Anterior cingulate cortex (tissue), 58 donors: ENCODE measurements at regions not wholly inside any gene's neighbourhood (a gene's known extent, or its start where the extent isn't known, plus 50 kb on each side); places are given as distances from the start of the nearest gene placed in this dataset.
"Not testable (repeated sequence)": the region's sequence is repeated elsewhere in the genome, so short reads cannot be mapped to it uniquely, and the experiment has no call there.

ENCODE experiments used
- DNase-seq, 58 donors: peaks; one replicate each; lab custom pipeline; 2025; lab: John Stamatoyannopoulos, UW

DNA sequence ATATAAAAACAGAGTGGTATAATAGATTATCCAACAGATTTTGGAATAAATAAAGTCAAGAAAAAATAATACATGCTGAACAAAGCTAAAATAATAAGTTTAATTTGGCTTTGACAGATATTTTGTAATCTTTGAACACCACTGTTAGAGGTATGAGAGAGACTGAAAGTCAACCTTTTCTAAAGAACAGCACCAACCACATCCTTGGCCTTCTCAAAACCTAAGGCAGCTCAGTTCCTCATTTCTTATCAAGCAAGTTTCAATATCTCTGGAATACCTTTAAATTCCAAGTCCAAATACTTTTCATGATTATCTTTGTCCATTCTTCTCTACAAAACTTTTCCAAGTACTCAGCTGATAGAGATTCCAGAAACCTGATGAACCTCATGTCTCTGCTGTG, 1603.8 kb downstream of the CDH8 start:
- DNase-seq: no peak

DNA sequence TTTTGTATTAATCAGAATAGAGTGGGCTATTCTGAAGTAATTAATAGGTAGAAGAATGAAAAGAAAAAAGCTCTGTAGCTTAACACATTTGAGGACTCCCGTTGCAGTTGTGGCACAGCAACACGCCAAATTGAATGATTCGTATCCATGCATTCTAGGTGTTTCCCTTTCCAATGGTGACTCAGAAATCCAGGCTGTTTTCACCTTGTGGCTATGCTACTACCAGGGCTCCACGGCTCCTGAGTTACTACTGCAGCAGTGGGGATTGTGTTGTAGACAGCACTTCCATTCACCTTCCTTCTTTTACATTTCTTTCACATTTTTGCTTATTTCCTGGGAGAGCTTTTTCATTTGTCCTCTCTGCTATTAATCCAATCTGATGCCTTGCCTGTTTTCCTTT, 1616.4 kb downstream of the CDH8 start:
- no peak for DNase-seq

DNA sequence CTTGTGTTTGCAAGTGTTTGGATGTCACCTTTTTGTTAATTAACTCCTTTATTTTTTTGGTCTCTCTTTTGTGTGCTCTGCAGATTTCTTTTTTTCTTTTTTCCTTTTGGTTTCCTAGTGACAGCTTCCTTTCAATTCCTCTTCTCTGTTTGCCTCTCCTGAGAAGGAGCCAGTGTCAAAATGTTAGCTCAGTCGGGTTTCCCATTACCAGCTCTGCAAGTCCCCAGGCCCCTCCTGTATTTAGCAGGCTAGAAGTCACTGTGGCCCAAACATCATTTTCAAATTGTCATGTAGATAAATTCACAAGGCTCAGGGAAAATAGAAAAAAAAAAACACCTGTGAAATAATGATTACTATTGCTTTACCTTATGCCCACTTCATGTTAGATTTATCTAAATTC, 1621.6 kb downstream of the CDH8 start:
- DNase-seq: no peak

DNA sequence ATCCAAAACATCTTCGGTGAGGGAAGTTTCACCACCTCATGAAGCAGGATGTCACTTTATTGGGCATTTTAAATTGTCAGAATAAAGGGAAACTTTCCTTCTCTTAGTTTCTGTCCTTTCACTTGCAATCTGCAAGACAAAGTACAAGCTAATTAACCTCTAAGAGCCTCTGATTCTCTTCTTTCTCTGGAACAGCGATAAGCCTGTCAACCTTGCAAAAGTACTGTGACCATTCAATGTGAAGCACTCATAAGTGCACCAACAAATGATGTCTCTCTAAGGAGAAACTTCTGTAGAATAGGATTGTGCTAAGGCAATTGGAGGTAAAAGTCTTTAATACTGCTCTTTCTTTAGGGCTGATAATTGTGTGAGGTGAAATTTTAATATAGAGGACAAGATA, 1622.3 kb downstream of the CDH8 start:
- no peak for DNase-seq

DNA sequence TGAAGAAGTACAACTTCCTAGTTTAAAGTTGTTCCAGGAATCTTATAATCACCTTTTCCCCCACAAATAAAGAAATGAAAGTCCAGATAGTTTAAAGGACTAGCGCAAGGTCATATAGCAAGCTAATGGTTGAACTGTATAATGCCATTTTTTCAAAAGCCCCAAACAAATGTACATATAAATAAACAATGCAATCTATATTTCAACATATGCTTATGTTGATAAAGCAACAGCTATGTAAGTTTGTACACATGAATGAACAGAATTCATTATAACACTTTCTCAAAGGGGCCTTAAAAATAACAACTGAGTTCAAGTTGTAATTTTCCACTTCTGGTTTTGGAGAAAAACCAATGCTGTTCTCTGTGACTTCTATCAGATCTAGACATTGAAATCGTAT, 1628.6 kb downstream of the CDH8 start:
- no peak for DNase-seq

DNA sequence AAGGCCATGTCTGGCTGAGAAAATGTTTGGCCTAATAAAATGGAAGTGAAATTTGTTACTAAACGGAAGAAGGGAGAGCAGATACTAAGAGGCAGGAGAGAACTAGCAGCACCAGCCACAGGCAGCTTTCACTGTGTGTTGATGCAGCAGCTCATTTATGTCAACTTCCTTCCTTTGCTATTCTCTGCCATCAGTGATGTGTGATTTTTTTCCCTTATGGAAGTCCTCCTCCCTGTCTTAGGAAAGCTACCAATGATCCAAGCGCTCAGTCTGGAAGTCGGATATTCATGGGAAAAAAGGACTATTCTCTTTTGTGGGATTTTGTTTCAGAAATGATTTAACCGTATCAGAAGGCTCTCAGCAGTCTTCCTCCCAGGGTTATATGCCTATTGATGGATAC, 1629.2 kb downstream of the CDH8 start:
- DNase-seq: no peak

DNA sequence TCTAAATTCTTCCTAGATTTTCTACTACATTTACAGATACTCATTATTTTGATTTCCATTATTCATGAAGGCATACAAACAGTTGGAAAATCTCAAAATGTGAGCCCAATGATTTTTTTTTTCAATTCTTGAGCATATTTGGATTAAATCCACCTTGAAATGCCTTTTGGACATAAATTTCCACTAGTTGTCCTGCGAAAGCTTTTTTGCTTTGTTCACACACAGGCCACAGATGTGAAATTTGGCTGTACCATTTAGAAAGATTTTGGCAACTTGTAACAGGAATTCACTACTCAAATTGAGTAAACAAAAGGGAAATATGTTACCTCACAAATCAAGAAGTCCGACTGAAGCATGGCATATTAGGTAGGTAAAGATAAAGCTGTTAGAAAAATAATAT, 1631.0 kb downstream of the CDH8 start:
- no peak for DNase-seq

DNA sequence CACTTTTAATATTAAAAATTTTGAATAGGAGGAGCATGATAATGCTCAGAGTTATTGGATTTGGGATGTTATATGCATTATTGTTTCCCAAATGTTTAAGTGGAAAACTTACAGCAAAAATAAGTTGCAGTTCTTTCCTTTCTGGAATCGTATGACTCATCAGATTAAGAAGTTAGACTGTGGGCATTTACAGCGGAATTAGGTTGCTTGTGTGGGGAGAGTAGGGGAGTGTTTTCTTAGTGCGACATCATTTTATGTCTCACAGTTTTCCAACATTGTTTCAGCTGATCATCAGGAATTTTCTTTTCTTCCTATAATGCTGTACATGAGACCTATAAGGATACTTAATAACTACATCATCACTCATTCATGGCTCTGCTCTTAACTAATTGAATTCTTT, 1631.8 kb downstream of the CDH8 start:
- no peak for DNase-seq

DNA sequence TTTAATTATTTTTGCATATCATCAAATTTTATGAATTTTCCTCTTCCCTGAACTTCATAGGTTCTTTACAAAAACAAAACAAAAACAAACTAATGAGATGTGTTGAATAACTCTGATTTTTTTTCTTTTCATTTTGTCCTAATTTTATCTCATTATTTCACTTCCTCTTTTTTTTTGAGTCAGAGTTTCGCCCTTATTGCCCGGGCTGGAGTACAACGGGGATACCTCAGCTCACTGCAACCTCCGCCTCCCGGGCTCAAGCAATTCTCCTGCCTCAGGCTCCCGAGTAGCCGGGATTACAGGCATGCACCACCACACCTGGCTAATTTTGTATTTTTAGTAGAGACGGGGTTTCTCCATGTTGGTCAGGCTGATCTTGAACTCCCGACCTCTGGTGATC, 1633.3 kb downstream of the CDH8 start:
- DNase-seq: not testable (repeated sequence)

DNA sequence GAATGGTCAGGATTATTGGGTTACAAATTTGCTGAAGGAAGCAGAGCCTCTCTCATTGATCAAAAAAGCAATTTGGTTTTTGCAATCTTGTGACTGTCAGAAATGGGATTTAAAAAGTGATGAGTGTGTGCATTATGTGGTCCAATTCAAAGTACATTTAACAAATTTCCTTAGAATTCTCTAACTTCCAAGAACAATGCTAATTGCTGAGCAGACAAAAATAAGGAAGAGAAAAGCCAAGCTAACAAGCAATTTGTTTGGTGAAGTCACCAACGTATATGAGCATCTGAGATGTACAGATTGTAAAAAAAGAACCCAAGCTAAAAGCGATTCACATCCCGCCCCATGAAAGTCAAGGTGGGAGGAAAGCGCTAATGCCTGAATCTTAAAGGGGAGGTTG, 1643.9 kb downstream of the CDH8 start:
- DNase-seq: no peak

DNA sequence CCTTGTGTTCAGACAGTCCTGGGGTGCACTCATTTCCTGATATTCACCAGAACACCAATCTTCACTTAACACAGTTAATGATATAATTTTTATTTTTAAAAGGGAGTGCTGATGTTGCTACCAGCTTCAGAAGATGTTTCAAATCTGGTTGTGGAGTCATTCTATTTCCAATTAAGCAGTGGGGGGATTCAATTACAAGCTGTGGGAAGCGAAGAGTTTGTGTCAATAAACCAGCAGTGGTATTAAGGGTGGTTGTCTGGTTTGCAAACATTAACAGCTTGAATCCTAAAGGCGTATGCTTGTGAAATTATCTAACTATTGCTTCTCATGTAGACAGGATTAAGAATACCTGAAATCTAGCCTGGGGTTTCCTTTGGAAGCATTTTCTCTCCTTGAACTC, 1637.5 kb upstream of the GOT2 start:
- DNase-seq: no peak

DNA sequence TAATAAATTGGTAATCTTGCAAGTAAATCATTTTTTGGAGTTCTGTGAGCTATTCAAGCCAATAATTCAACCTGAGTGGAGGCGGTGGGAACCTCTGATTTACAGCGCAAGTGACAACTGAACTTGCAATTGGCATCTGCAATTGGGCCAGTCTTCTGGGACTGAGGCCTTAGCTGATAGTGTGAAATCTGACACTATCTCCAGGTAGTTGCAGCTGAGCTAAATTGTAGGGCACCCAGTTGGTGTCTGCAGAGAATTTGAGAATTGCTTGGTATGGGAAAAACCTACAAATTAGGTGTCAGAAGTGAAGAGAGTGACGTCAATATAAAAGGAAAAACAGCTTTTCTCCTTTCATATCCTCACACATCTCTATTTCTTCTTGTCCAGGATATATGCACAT, 1633.6 kb upstream of the GOT2 start:
- DNase-seq: no peak

DNA sequence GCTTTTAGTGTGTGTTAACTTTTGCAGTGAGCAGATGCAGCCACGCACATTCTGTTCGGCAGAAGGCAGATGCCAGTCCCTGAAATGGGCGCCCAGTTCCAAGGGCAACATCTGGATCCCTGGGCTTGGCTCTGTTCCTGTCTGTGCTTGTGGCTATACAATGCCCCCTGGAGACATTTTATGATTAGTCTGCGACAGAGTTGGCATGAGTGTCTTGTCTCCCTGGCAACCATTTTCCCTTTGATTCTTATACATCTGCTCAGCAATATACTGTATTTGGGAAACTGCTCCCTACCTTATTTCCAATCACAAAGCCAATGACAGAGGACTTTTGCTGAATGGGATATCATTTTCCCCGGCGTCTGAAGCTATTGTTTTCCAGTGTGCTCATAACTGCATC, 1629.5 kb upstream of the GOT2 start:
- DNase-seq: no peak

DNA sequence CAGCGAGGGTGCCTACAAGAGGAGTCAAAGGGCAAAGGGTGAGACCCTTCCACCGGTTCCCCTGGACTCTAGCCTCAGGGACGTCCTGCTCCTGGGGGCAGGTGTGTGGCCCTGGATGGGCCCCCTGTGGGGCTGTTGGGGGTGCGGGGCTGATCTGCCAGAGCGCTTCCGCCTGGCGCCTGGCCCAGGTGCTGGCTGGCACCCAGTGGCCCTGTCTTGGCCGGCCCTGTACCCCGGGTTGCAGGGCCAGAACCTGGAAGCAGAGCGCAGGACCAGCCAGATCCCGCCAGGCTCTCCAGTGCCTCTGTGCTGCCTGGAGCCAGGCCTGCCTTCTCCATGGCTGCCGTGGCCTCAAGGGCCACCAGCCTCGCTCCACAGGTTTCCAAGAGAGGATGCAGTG, 1625.8 kb upstream of the GOT2 start:
- DNase-seq: not testable (repeated sequence)

DNA sequence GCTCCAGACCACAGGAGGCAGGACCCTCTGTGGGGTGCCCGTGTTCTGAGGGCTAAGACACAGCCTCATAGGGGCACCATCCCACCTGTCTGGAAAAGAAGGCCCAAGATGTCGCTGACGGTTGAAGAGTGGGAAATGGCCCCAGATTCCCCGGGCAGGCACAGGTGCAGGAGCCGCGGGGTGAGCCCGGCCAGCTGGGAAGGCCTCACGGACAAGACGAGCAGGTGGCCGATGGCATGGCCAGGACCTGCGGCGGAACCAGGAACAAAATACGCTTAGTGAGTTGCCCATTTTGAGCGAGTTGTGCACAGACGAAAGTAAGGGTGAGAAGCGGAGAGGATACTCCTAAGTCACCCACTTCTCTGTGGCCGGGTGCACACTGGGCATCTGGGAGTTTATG, 1625.3 kb upstream of the GOT2 start:
- DNase-seq: not testable (repeated sequence)

DNA sequence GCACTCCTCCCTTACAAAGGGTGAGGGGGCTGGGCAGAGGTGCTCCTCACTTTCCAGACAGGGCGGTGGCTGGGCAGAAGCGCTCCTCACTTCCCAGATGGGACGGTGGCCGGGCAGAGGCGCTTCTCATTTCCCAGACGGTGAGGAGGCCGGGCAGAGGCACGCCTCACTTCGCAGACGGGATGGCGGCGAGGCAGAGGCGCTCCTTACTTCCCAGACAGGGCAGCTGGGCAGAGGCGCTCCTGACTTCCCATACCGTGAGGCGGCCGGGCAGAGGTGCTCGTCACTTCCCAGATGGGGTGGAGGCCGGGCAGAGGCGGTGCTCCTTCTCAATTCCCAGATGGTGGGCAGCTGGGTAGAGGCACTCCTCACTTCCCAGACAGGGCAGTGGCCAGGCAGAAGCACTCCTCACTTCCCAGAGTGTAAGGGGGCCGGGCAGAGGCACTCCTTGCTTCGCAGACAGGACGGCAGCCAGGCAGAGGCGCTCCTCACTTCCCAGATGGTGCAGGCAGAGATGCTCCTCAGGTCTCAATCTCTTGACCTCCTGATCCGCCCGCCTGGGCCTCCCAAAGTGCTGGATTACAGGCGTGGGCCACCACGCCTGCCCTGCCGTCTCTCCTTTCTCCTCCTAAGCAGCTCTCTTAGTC, 1623.9 kb upstream of the GOT2 start:
- DNase-seq: not testable (repeated sequence)

DNA sequence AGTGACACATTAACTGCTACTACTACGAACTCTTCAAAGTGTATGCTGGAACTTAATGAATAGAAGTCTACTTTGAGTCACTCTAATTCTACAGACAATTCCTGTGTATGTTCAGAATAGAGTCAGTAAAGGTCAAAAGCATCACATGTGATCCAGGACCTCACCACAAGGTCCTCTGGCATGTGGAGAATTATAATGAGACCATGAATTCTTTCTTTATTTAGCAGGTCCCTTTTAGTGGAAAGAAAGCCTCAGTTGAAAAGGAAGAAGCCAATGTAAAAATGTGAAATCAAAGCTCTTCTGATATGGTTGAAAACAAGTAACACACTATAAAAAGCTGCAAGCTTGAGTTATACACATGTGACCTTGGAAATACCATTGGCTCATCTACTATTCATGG, 1612.1 kb upstream of the GOT2 start:
- DNase-seq: no peak

DNA sequence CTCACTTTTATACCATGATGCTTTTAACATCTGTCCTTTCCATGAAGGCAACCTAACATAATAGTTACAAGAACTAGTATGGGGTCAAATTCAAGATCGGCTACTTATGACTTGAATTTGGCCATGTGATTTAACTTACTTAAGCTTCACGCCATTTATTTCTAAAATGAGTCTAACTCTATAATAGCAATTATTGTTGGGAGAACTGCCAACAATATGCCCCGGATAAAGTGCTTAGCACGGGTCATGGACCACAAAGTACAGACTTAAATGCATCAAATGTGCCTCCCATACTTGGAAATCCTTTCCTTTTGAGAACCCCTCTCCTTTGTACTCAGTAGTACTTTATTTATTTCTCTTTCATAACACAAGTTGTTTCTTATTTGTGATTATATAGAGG, 1603.6 kb upstream of the GOT2 start:
- no peak for DNase-seq

DNA sequence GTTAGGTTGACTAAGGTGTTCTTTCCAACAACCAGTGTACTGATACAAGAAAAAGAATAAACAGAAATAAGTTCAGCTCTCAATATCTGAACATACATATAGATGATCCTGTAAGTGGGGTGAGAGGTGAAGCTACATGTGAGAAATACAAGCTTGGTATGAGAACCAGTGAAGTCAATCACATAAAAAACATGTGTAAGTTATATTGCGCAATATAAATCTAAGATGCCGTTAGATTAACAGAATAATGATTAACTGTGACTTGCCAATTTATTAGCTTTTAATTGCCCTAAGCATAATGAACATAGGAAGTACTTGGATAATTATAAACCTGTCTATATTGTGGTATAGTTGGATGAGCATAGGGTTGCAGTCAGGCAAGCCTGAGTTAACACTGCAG, 1597.1 kb upstream of the GOT2 start:
- no peak for DNase-seq

DNA sequence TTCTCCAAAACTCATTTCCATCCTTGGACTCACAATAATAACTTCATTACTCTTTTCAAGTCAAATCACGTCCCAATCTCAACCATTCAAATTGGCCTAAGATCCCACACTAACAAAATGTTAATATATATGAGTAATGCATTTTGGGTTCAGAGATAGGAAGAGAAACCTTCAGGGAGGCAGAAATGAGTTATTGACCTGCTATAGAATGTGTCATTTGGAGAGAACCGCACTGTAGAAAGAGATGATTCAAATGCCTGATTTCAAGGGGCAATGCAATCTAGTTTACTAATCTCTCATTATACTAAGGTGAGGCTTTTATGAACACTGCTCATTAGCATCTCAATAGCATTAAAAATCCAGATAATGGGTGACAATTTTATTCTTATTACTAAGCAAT, 1595.0 kb upstream of the GOT2 start:
- no peak for DNase-seq

DNA sequence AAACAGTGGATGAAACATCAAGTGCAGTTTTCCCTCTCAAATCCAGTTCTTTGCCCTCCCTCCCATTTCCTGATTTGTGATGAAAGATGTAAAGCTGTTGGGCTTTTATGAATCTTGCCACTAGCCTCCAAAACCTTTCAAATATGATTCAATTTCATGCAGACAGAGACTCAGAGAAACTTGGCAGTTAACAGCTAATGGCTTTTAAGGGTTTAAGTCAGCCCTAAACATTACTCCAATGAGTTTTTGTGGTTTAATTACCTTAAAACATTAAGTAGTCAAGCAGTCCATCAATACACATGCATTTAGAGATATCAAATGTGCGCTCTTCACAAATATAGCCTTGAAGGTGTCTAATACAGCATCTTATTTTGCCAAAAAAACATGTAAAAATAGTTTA, 1594.0 kb upstream of the GOT2 start:
- DNase-seq: no peak

DNA sequence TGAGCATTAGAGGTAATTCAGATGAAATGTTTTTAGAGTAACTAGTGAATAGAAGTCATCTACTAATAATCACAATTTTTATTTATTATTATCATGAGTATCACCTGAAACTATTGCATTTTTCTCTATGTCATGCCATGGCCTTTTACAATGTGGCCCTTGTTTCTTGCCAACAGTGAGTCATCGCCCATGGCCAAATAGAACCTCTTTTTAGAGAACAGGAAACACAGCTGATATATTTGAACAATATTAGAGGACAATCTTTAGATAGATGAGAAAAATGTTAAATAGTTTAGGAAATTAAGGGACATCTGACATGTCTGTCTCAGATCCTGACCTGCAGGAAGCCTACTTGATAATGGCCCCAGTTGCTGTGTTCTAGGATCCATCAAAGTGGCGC, 1584.4 kb upstream of the GOT2 start:
- no peak for DNase-seq

DNA sequence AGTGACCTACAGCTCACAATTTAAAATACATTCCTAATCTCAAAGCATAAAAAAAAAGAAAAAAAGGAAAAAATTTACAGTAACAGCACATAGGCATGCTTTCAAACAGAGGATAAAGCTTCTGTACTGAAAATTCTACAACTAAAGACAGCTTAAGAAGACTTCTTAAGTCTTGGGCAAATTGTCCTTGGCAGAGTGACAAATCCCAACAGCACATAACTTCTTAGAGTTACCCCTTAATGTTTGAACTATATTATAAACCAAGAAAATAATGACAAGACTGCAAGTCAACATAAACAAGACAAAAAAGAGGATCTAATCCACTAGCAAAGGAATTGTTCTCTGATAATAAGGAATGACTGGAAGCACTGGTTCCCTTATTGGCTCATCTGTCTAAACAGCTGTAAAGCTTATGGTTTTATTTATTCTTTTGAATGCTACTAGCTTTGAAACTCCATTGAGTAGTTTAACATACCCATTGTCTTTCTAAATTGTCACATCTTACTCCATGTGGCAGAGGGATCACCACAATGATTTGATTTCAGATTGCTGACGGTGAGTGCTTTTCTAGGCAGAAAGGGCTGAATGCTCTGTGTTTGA, 1576.8 kb upstream of the GOT2 start:
- no peak for DNase-seq
